ENCODE measurements at regions not wholly inside any gene's neighbourhood (a gene's known extent, or its start where the extent isn't known, plus 50 kb on each side); places are given as distances from the start of the nearest gene placed in this dataset.

- CTCF ChIA-PET = no interaction called here
- Mint-ChIP-seq H3K9me3 (ENCODE audit: low read depth) (peaks cover 11% of the 10 kb centered on the region), H3K4me1 (no peaks in the 10 kb centered on the region), H3K27me3 (no peaks in the 10 kb centered on the region), H3K36me3 (no peaks in the 10 kb centered on the region), H3K27ac (no peak overlapping the region), H3K4me3 (no peak overlapping the region)
- DNase-seq (no peak), ATAC-seq (no peak)
Measured at GRCh38 chr4:160848489-160848888, 1315.3 kb downstream of the FSTL5 start.

GRCh38 chr4:160848901-160849760 is 1314.7 kb downstream of the FSTL5 start:
- H3K4me1 Mint-ChIP-seq = no peaks in the 10 kb centered on the region
- no peak for ATAC-seq
- no peak overlapping the region for H3K4me3 Mint-ChIP-seq
- H3K27me3 Mint-ChIP-seq = no peaks in the 10 kb centered on the region
- H3K9me3 Mint-ChIP-seq (ENCODE audit: low read depth) = peaks cover 8% of the 10 kb centered on the region
- CTCF ChIA-PET = no interaction called here
- H3K27ac Mint-ChIP-seq = no peak overlapping the region
- H3K36me3 Mint-ChIP-seq = no peaks in the 10 kb centered on the region
- DNase-seq = no peak

- DNase-seq = no peak
- H3K36me3 Mint-ChIP-seq = no peaks in the 10 kb centered on the region
- no peaks in the 10 kb centered on the region for H3K4me1 Mint-ChIP-seq
- H3K27me3 Mint-ChIP-seq = no peaks in the 10 kb centered on the region
- peaks cover 9% of the 10 kb centered on the region for H3K9me3 Mint-ChIP-seq (ENCODE audit: low read depth)
- H3K27ac Mint-ChIP-seq = no peak overlapping the region
- CTCF ChIA-PET = no interaction called here
- H3K4me3 Mint-ChIP-seq = no peak overlapping the region
- ATAC-seq = no peak
Measured at GRCh38 chr4:160864253-160864652, 1299.5 kb downstream of the FSTL5 start.

GRCh38 chr4:160869899-160870298 is 1293.9 kb downstream of the FSTL5 start:
- H3K4me3 Mint-ChIP-seq = no peak overlapping the region

GRCh38 chr4:160872491-160872890 is 1291.3 kb downstream of the FSTL5 start:
- Mint-ChIP-seq H3K9me3 (ENCODE audit: low read depth) (peaks cover 6% of the 10 kb centered on the region), H3K4me3 (no peak overlapping the region), H3K4me1 (no peaks in the 10 kb centered on the region), H3K27me3 (no peaks in the 10 kb centered on the region), H3K27ac (no peak overlapping the region), H3K36me3 (no peaks in the 10 kb centered on the region)
- DNase-seq (no peak), ATAC-seq (no peak)
- CTCF ChIA-PET = no interaction called here

More at GRCh38 chr4:160869899-160870298, 1293.9 kb downstream of the FSTL5 start:
- Mint-ChIP-seq H3K27me3 (no peaks in the 10 kb centered on the region), H3K9me3 (ENCODE audit: low read depth) (peaks cover 7% of the 10 kb centered on the region), H3K36me3 (no peaks in the 10 kb centered on the region), H3K27ac (no peak overlapping the region), H3K4me1 (no peaks in the 10 kb centered on the region)
- CTCF ChIA-PET = no interaction called here
- ATAC-seq (no peak), DNase-seq (no peak)

GRCh38 chr4:160877087-160877790 is 1286.6 kb downstream of the FSTL5 start:
- Mint-ChIP-seq H3K36me3 (no peaks in the 10 kb centered on the region), H3K27me3 (no peaks in the 10 kb centered on the region), H3K4me1 (no peaks in the 10 kb centered on the region), H3K9me3 (ENCODE audit: low read depth) (peaks cover 8% of the 10 kb centered on the region), H3K27ac (no peak overlapping the region), H3K4me3 (no peak overlapping the region)
- ATAC-seq (no peak), DNase-seq (no peak)
- CTCF ChIA-PET = no interaction called here

GRCh38 chr4:160880180-160880579 is 1283.6 kb downstream of the FSTL5 start:
- no peaks in the 10 kb centered on the region for H3K27me3 Mint-ChIP-seq
- H3K4me3 Mint-ChIP-seq = no peak overlapping the region
- CTCF ChIA-PET = no interaction called here
- H3K36me3 Mint-ChIP-seq = no peaks in the 10 kb centered on the region
- no peak overlapping the region for H3K27ac Mint-ChIP-seq
- no peak for ATAC-seq
- DNase-seq = no peak
- H3K9me3 Mint-ChIP-seq (ENCODE audit: low read depth) = peaks cover 11% of the 10 kb centered on the region
- H3K4me1 Mint-ChIP-seq = no peaks in the 10 kb centered on the region

- no peak overlapping the region for H3K27ac Mint-ChIP-seq
- H3K4me3 Mint-ChIP-seq = no peak overlapping the region
- peaks cover 10% of the 10 kb centered on the region for H3K9me3 Mint-ChIP-seq (ENCODE audit: low read depth)
- CTCF ChIA-PET = no interaction called here
- DNase-seq (no peak), ATAC-seq (no peak)
- H3K27me3 Mint-ChIP-seq = no peaks in the 10 kb centered on the region
- no peaks in the 10 kb centered on the region for H3K4me1 Mint-ChIP-seq
- no peaks in the 10 kb centered on the region for H3K36me3 Mint-ChIP-seq
Measured at GRCh38 chr4:160887668-160888067, 1276.1 kb downstream of the FSTL5 start.

- no peak overlapping the region for H3K27ac Mint-ChIP-seq
- CTCF ChIA-PET = no interaction called here
- no peaks in the 10 kb centered on the region for H3K4me1 Mint-ChIP-seq
- H3K9me3 Mint-ChIP-seq (ENCODE audit: low read depth) = peaks cover 7% of the 10 kb centered on the region
- no peaks in the 10 kb centered on the region for H3K36me3 Mint-ChIP-seq
- H3K4me3 Mint-ChIP-seq = no peak overlapping the region
- DNase-seq = no peak
- no peaks in the 10 kb centered on the region for H3K27me3 Mint-ChIP-seq
- no peak for ATAC-seq
Measured at GRCh38 chr4:160894128-160894527, 1269.7 kb downstream of the FSTL5 start.

- Mint-ChIP-seq H3K27ac (no peak overlapping the region), H3K4me1 (no peaks in the 10 kb centered on the region)
Measured at GRCh38 chr4:160894809-160895208, 1269.0 kb downstream of the FSTL5 start.

GRCh38 chr4:160927311-160927710 is 1236.5 kb downstream of the FSTL5 start:
- Mint-ChIP-seq H3K27me3 (no peaks in the 10 kb centered on the region), H3K4me1 (no peaks in the 10 kb centered on the region), H3K27ac (no peak overlapping the region), H3K36me3 (no peaks in the 10 kb centered on the region), H3K4me3 (no peak overlapping the region), H3K9me3 (ENCODE audit: low read depth) (peaks cover 4% of the 10 kb centered on the region)
- CTCF ChIA-PET = no interaction called here
- DNase-seq = no peak
- no peak for ATAC-seq

More at GRCh38 chr4:160894809-160895208, 1269.0 kb downstream of the FSTL5 start:
- ATAC-seq = no peak
- DNase-seq = no peak
- Mint-ChIP-seq H3K36me3 (no peaks in the 10 kb centered on the region), H3K9me3 (ENCODE audit: low read depth) (peaks cover 7% of the 10 kb centered on the region), H3K27me3 (no peaks in the 10 kb centered on the region), H3K4me3 (no peak overlapping the region)
- CTCF ChIA-PET = no interaction called here

GRCh38 chr4:160928482-160928881 is 1235.3 kb downstream of the FSTL5 start:
- CTCF ChIA-PET = no interaction called here
- ATAC-seq (no peak), DNase-seq (no peak)
- Mint-ChIP-seq H3K27me3 (no peaks in the 10 kb centered on the region), H3K27ac (no peak overlapping the region), H3K4me1 (no peaks in the 10 kb centered on the region), H3K36me3 (no peaks in the 10 kb centered on the region), H3K4me3 (no peak overlapping the region), H3K9me3 (ENCODE audit: low read depth) (peaks cover 4% of the 10 kb centered on the region)

GRCh38 chr4:160947653-160948052 is 1216.1 kb downstream of the FSTL5 start:
- Mint-ChIP-seq H3K27me3 (no peaks in the 10 kb centered on the region), H3K36me3 (no peaks in the 10 kb centered on the region), H3K27ac (no peak overlapping the region), H3K4me3 (no peak overlapping the region), H3K9me3 (ENCODE audit: low read depth) (peaks cover 4% of the 10 kb centered on the region), H3K4me1 (no peaks in the 10 kb centered on the region)
- CTCF ChIA-PET = no interaction called here
- ATAC-seq (no peak), DNase-seq (no peak)

GRCh38 chr4:160956875-160957274 is 1206.9 kb downstream of the FSTL5 start:
- Mint-ChIP-seq H3K9me3 (ENCODE audit: low read depth) (peaks cover 6% of the 10 kb centered on the region), H3K27me3 (no peaks in the 10 kb centered on the region), H3K36me3 (no peaks in the 10 kb centered on the region), H3K4me3 (no peak overlapping the region), H3K4me1 (no peaks in the 10 kb centered on the region), H3K27ac (no peak overlapping the region)
- DNase-seq = no peak
- ATAC-seq = no peak
- CTCF ChIA-PET = no interaction called here

All from activated CD8-positive, alpha-beta memory T cell treated with anti-CD3 and anti-CD28 coated beads, Interleukin-2, amount 10 ng/mL, durations not matched to agents 7 days and 5 days (primary cell).